ENCODE measurements at regions not wholly inside any gene's neighbourhood (a gene's known extent, or its start where the extent isn't known, plus 50 kb on each side); places are given as distances from the start of the nearest gene placed in this dataset.

- H3K27ac ChIP-seq, result no peak overlapping the region
- TF ChIP-seq CTCF (conservative IDR thresholded peaks at IDR 0.05), result no peak
Observed at GRCh38 chr6:43893073-43893472, 123.1 kb downstream of the VEGFA start.

- no peak for TF ChIP-seq CTCF (conservative IDR thresholded peaks at IDR 0.05)
- H3K27ac ChIP-seq, result no peak overlapping the region
Observed at GRCh38 chr6:43891072-43891870, 121.3 kb downstream of the VEGFA start.

GRCh38 chr6:43890197-43891062 is 120.4 kb downstream of the VEGFA start:
- no peak overlapping the region for H3K27ac ChIP-seq
- no peak for TF ChIP-seq CTCF (conservative IDR thresholded peaks at IDR 0.05)

- no peak overlapping the region for H3K27ac ChIP-seq
- no peak for TF ChIP-seq CTCF (conservative IDR thresholded peaks at IDR 0.05)
Observed at GRCh38 chr6:43887906-43888683, 118.1 kb downstream of the VEGFA start.

GRCh38 chr6:43887340-43887858 is 117.4 kb downstream of the VEGFA start:
- H3K27ac ChIP-seq, result no peak overlapping the region
- TF ChIP-seq CTCF (conservative IDR thresholded peaks at IDR 0.05), result no peak

- no peak for TF ChIP-seq CTCF (conservative IDR thresholded peaks at IDR 0.05)
- no peak overlapping the region for H3K27ac ChIP-seq
Observed at GRCh38 chr6:43886717-43887339, 116.8 kb downstream of the VEGFA start.

Data from VCaP (cell line).